BE2C (cell line): ENCODE measurements at regions not wholly inside any gene's neighbourhood (a gene's known extent, or its start where the extent isn't known, plus 50 kb on each side); places are given as distances from the start of the nearest gene placed in this dataset.

ENCODE experiments used
- DNase-seq: peaks from one replicate; pipeline ENCODE4 v3.0.0-alpha.2; 2020
- H3K27me3 ChIP-seq: fragments of 250-450 bp; sonication (Bioruptor Pico); 2 replicates; pipeline ENCODE4 v1.5.1; 2020; ENCODE audit warnings: mild to moderate bottlenecking
- H3K36me3 ChIP-seq: fragments of 250-450 bp; sonication (Bioruptor Pico); 2 replicates; pipeline ENCODE4 v1.5.1; 2020; ENCODE audit warnings: mild to moderate bottlenecking
- H3K4me1 ChIP-seq: fragments of 250-450 bp; sonication (Bioruptor Pico); 2 replicates; pipeline ENCODE4 v1.5.1; 2020
- H3K4me3 ChIP-seq: 2 replicates; pipeline ENCODE4 v1.5.1; 2011; ENCODE audit warnings: low read depth, low read length
- H3K9me3 ChIP-seq: fragments of 250-450 bp; sonication (Bioruptor Pico); 2 replicates; pipeline ENCODE4 v1.5.1; 2020
- TF ChIP-seq, protein P1 (sequence below): IDR thresholded peaks from 2 replicates; pipeline ENCODE4 v1.5.1; 2012; ENCODE audit warnings: mild to moderate bottlenecking, low read depth, low read length

GRCh38 chr14:87334997-87335685, 657.8 kb downstream of the GALC start:
- Histone ChIP-seq H3K27me3 (no peaks in the 10 kb centered on the region), H3K4me1 (no peaks in the 10 kb centered on the region), H3K36me3 (no peaks in the 10 kb centered on the region), H3K4me3 (no peak overlapping the region), H3K9me3 (no peaks in the 10 kb centered on the region)
- TF ChIP-seq, protein P1, sequence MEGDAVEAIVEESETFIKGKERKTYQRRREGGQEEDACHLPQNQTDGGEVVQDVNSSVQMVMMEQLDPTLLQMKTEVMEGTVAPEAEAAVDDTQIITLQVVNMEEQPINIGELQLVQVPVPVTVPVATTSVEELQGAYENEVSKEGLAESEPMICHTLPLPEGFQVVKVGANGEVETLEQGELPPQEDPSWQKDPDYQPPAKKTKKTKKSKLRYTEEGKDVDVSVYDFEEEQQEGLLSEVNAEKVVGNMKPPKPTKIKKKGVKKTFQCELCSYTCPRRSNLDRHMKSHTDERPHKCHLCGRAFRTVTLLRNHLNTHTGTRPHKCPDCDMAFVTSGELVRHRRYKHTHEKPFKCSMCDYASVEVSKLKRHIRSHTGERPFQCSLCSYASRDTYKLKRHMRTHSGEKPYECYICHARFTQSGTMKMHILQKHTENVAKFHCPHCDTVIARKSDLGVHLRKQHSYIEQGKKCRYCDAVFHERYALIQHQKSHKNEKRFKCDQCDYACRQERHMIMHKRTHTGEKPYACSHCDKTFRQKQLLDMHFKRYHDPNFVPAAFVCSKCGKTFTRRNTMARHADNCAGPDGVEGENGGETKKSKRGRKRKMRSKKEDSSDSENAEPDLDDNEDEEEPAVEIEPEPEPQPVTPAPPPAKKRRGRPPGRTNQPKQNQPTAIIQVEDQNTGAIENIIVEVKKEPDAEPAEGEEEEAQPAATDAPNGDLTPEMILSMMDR: no peak
- DNase-seq: no peak

DNA sequence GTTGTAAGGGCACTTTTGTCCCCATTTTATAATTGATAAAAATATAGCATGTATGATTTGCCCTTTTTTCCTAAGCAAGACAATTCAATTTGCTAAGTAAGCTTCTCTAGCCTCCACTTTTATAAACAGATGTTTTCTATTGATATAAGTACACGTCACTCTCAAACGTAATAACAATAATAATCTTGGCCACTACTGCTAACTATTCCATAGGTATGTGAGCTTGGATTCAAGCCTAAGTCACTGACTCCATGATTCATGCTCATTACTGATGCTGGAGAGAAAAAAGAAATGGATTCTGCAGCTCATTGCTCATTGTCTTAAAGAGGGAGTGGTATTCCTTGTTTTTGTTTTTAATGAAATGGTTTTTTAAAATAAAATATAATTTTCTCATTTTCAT, 661.0 kb downstream of the GALC start:
- TF ChIP-seq, protein P1: no peak
- Histone ChIP-seq H3K4me3 (no peak overlapping the region), H3K27me3 (no peaks in the 10 kb centered on the region), H3K36me3 (no peaks in the 10 kb centered on the region), H3K9me3 (no peaks in the 10 kb centered on the region; the same call in 1 of the 2 replicates), H3K4me1 (no peaks in the 10 kb centered on the region)
- no peak for DNase-seq

- no peaks in the 10 kb centered on the region; the same call in 1 of the 2 replicates for H3K9me3 ChIP-seq
- H3K36me3 ChIP-seq: no peaks in the 10 kb centered on the region
- no peak overlapping the region for H3K4me3 ChIP-seq
- no peaks in the 10 kb centered on the region for H3K27me3 ChIP-seq
- H3K4me1 ChIP-seq: no peaks in the 10 kb centered on the region
- DNase-seq: no peak
- TF ChIP-seq, protein P1: no peak
These were observed 667.2 kb downstream of the GALC start for GRCh38 chr14:87325741-87326140.

DNA sequence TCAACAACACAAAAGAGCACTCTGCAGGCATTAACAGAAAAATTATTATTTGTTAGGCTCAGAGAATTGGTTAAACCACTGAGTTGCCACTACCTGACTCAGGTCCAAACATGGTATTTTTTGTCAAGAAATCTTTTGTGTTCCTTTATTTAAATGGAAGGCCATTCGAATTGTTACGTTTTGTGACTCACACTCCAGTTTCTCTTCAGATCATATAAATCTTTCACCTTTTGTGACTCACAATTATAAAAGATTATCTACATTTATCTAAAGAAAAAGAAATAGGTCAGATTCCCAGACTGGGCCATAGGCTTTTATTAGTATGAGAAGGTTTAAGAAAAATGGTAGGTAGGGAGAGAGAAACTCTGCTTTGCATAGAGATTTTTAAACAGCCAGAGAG, 669.8 kb downstream of the GALC start:
- H3K27me3 ChIP-seq: no peaks in the 10 kb centered on the region
- H3K4me3 ChIP-seq: no peak overlapping the region
- no peak for DNase-seq
- H3K36me3 ChIP-seq: no peaks in the 10 kb centered on the region
- TF ChIP-seq, protein P1: no peak
- no peaks in the 10 kb centered on the region; the same call in 1 of the 2 replicates for H3K9me3 ChIP-seq
- no peaks in the 10 kb centered on the region for H3K4me1 ChIP-seq

GRCh38 chr14:87321548-87321947, 671.4 kb downstream of the GALC start:
- Histone ChIP-seq H3K4me1 (no peaks in the 10 kb centered on the region), H3K27me3 (no peaks in the 10 kb centered on the region), H3K9me3 (no peaks in the 10 kb centered on the region), H3K4me3 (no peak overlapping the region), H3K36me3 (no peaks in the 10 kb centered on the region)
- TF ChIP-seq, protein P1: no peak
- DNase-seq: no peak

DNA sequence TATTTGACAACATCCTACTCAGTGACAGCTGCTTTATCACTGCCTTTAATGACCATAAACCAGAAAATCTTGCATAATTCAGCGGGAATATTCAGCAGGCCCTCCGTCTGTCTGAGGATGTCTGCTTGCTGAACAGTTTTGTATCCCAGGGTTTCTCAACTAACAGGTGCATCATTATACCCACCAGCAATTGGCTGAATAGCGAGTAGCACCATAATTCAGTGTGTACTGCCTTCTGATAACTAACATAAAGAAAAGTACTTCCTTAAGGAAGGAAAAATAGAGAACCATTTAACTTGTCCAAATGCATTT, 680.1 kb downstream of the GALC start:
- Histone ChIP-seq H3K36me3 (no peaks in the 10 kb centered on the region), H3K4me3 (no peak overlapping the region), H3K9me3 (no peaks in the 10 kb centered on the region), H3K4me1 (no peaks in the 10 kb centered on the region), H3K27me3 (no peaks in the 10 kb centered on the region)
- TF ChIP-seq, protein P1: no peak
- DNase-seq: no peak
